ENCODE measurements at regions not wholly inside any gene's neighbourhood (a gene's known extent, or its start where the extent isn't known, plus 50 kb on each side); places are given as distances from the start of the nearest gene placed in this dataset.

GRCh38 chr1:80506216-80506615, 1294.5 kb upstream of the ADGRL2 start:
- no peaks in the 10 kb centered on the region for H3K23me2 ChIP-seq (ENCODE audit: low read depth, low read length)
- H4K20me1 ChIP-seq (replicated peaks in 1 of 2; ENCODE audit: control insufficient read depth in 1 of 2, insufficient read depth in 2 of 2, low read length in 2 of 2), result no peaks in the 10 kb centered on the region
- no peak overlapping the region for H3K27ac ChIP-seq (ENCODE audit: low read depth, low read length)
- no peak overlapping the region for H3K4ac ChIP-seq (replicated peaks; ENCODE audit: insufficient read length, low read depth, low read length)
- no peak overlapping the region for H3K14ac ChIP-seq (ENCODE audit: insufficient read length)
- H3K27me3 ChIP-seq (replicated peaks in 1 of 4; ENCODE audit: control insufficient read depth in 3 of 4, extremely low read depth in 1 of 4, insufficient read depth in 3 of 4, low read length in 3 of 4), result no peaks in the 10 kb centered on the region
- WGBS, 2 experiments (ENCODE audit: extremely low coverage in 1 of 2, insufficient coverage in 1 of 2, insufficient read length in 1 of 2, insufficient replicate concordance in 2 of 2, low coverage in 1 of 2, low lambda C conversion rate in 2 of 2, missing lambda C conversion rate in 1 of 2), result 49% methylated on average over 2 of the region's 2 CpGs; no CpG with 5 or more reads in 1 of the 2 experiments
- H4K5ac ChIP-seq (ENCODE audit: insufficient read length, low read depth, low read length), result no peak overlapping the region
- H3K4me3 ChIP-seq (ENCODE audit: extremely low read depth in 1 of 4, insufficient read depth in 2 of 4, low read depth in 3 of 4, low read length in 4 of 4), result no peak overlapping the region
- no peaks in the 10 kb centered on the region for H3K79me2 ChIP-seq (ENCODE audit: control insufficient read depth in 1 of 2, insufficient read depth in 2 of 2, low read length in 2 of 2)
- H3K4me2 ChIP-seq (ENCODE audit: insufficient read depth in 1 of 2, low read depth in 2 of 2, low read length in 2 of 2), result no peak overlapping the region
- no peak overlapping the region for H2BK20ac ChIP-seq (ENCODE audit: low read length)
- no peak overlapping the region for H2AK5ac ChIP-seq (ENCODE audit: low read depth, low read length)
- no peaks in the 10 kb centered on the region for H3K9me3 ChIP-seq (ENCODE audit: insufficient read depth in 2 of 2, low read depth in 1 of 2, low read length in 1 of 2)
- DNase-seq (ENCODE audit: low read depth in 1 of 2, low spot score in 2 of 2) (no peak), FAIRE-seq (no peak)
- H2BK12ac ChIP-seq (ENCODE audit: low read depth, low read length), result no peak overlapping the region
- ChIA-PET POLR2A (ENCODE audit: partially characterized antibody) (interaction anchor here (0.8 kb wide), 1 partner anchor 274 kb away, joined by 3 read pairs; no protein-coding TSS in a partner anchor), CTCF (ENCODE audit: partially characterized antibody) (no interaction called here)
- no peak overlapping the region for H4K91ac ChIP-seq (replicated peaks; ENCODE audit: insufficient read length, low read length)
- H3K9ac ChIP-seq (replicated peaks in 1 of 4; ENCODE audit: extremely low read depth in 1 of 4, low read depth in 3 of 4, low read length in 3 of 4), result no peak overlapping the region
- no peak overlapping the region for H3K23ac ChIP-seq (ENCODE audit: insufficient read length)
- H4K8ac ChIP-seq (ENCODE audit: extremely low read depth, insufficient read depth, low read length), result no peak overlapping the region
- H3K56ac ChIP-seq (replicated peaks; ENCODE audit: insufficient read length, low read depth, low read length), result no peak overlapping the region
- no peak overlapping the region for H3K18ac ChIP-seq (ENCODE audit: extremely low read depth, low read length)
- H2BK15ac ChIP-seq (ENCODE audit: low read length), result no peak overlapping the region
- H2BK5ac ChIP-seq (ENCODE audit: low read depth, low read length), result no peak overlapping the region
- no peaks in the 10 kb centered on the region for H3K36me3 ChIP-seq (ENCODE audit: control insufficient read depth in 2 of 4, insufficient read depth in 4 of 4, low read length in 3 of 4)
- H3K79me1 ChIP-seq (ENCODE audit: low read depth, low read length), result no peaks in the 10 kb centered on the region
- no peak overlapping the region for H2AFZ ChIP-seq (ENCODE audit: low read length)
- H3K4me1 ChIP-seq (replicated peaks in 1 of 4; ENCODE audit: control insufficient read depth in 3 of 4, insufficient read depth in 4 of 4, low read length in 3 of 4), result peaks cover 0 to 10% (median under 1%) of the 10 kb centered on the region in 4 experiments; a peak in 1 of 7 replicates
- no peak overlapping the region for H2BK120ac ChIP-seq (replicated peaks; ENCODE audit: low read depth, low read length)
- TF ChIP-seq ATF3 (IDR thresholded peaks at IDR 0.05; ENCODE audit: insufficient read depth, low read depth, low read length), result no peak
- TF ChIP-seq HDAC2 (IDR thresholded peaks at IDR 0.05; ENCODE audit: borderline replicate concordance in 1 of 2, low read depth in 2 of 2, low read length in 2 of 2), result no peak
- no peak for TF ChIP-seq FOSL1 (IDR thresholded peaks at IDR 0.05; ENCODE audit: insufficient read depth, low read depth, low read length)
- TF ChIP-seq EGR1 (IDR thresholded peaks at IDR 0.05; ENCODE audit: borderline replicate concordance, low read depth, low read length), result no peak
- no peak for TF ChIP-seq SIRT6 (IDR thresholded peaks at IDR 0.05; ENCODE audit: low read length)
- TF ChIP-seq TBP (IDR thresholded peaks at IDR 0.05; ENCODE audit: low read depth, low read length), result no peak
- TF ChIP-seq NANOG (IDR thresholded peaks at IDR 0.05; ENCODE audit: insufficient read depth, low read depth, low read length, poor library complexity, severe bottlenecking), result no peak
- TF ChIP-seq TEAD4 (IDR thresholded peaks at IDR 0.05; ENCODE audit: low read depth, low read length), result no peak
- no peak for TF ChIP-seq TAF7 (optimal IDR thresholded peaks at IDR 0.05; ENCODE audit: borderline replicate concordance, low read depth, low read length)
- no peak for TF ChIP-seq CBX8 (IDR thresholded peaks at IDR 0.05; ENCODE audit: borderline replicate concordance, low read depth, low read length)
- no peak for TF ChIP-seq E2F6 (IDR thresholded peaks at IDR 0.05)
- TF ChIP-seq HDAC6 (IDR thresholded peaks at IDR 0.05; ENCODE audit: low read depth, low read length), result no peak
- TF ChIP-seq GABPA (IDR thresholded peaks at IDR 0.05; ENCODE audit: borderline replicate concordance, insufficient read depth, low read length), result no peak

Measured in H1 (cell line).